NCI-H526 (cell line): ENCODE measurements at regions not wholly inside any gene's neighbourhood (a gene's known extent, or its start where the extent isn't known, plus 50 kb on each side); places are given as distances from the start of the nearest gene placed in this dataset.

ENCODE experiments used
- DNase-seq, 2 experiments: peaks; one replicate each; lab custom pipeline; 2025; lab: John Stamatoyannopoulos, UW

GRCh38 chr1:4528590-4528989 lies 125.8 kb upstream of the AJAP1 start:
- no peak for DNase-seq

GRCh38 chr1:4529446-4530165 lies 124.8 kb upstream of the AJAP1 start:
- DNase-seq = no peak

GRCh38 chr1:4530166-4530785 lies 124.1 kb upstream of the AJAP1 start:
- DNase-seq = no peak

- DNase-seq = no peak
Measured at GRCh38 chr1:4531842-4532241, 122.6 kb upstream of the AJAP1 start.

GRCh38 chr1:4532656-4533055 lies 121.8 kb upstream of the AJAP1 start:
- DNase-seq = no peak

DNA sequence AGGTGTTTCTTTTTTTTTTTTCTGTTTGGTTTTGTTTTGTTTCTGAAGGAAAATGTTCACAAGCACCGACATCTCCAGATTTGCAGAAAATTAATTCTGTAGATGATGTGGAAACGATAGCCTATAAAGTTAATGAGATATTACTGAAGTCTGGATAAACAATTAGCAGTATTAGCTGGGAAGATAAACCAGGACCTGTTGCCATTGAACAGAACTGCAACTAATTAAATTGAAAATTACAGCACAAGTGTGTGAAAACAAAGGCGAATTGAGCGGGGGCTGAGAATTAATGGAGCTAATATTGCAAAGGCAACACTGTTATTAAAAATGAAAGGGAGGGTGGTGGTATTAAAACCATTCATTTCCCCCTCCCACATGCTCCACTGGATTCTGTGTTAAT lies 107.5 kb upstream of the AJAP1 start:
- no peak for DNase-seq

DNA sequence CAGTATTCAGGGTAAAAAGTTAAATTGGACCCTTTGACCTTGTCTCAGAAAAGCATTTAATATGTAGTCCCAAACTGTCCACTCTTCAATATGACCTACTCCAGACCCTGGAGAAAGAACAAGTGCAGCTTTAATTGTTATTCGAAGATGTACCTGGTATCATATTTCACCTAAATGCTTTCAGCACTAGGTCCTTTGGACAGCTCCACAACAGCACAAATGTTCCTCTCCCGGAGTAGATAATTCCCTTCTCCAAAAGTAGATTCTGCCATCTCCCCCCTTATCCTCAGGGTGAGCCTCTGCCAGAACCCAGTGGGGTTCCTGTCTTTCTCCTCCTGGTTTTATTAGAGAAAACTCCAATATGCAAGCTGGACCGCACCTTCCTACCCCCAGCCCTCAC lies 104.5 kb upstream of the AJAP1 start:
- no peak for DNase-seq

GRCh38 chr1:4550941-4551340 lies 103.5 kb upstream of the AJAP1 start:
- no peak for DNase-seq

- no peak for DNase-seq
Measured at GRCh38 chr1:4551706-4552105, 102.7 kb upstream of the AJAP1 start.

DNA sequence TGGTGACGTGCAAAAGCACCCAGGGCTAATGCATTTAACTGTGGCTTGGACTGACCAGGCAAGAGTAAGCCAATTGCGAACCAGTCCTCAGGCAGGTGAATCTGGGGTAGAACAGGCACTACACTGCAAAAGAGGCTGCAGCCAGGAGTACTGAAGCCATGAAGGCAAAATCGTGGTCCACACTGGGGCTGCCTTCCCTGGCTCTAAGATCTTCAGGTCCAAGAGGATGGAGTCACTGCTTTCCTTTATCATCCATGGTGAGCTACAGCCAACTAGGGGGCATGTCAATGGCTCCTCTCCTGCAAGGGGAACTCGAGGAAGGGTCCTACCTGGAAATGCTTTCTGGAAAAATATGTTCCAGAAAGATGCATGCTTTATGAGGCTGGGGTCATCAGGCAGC lies 100.6 kb upstream of the AJAP1 start:
- DNase-seq = no peak

GRCh38 chr1:4554271-4554865 lies 100.0 kb upstream of the AJAP1 start:
- DNase-seq = no peak

- DNase-seq = no peak
Measured at GRCh38 chr1:4557949-4558348, 96.5 kb upstream of the AJAP1 start.

DNA sequence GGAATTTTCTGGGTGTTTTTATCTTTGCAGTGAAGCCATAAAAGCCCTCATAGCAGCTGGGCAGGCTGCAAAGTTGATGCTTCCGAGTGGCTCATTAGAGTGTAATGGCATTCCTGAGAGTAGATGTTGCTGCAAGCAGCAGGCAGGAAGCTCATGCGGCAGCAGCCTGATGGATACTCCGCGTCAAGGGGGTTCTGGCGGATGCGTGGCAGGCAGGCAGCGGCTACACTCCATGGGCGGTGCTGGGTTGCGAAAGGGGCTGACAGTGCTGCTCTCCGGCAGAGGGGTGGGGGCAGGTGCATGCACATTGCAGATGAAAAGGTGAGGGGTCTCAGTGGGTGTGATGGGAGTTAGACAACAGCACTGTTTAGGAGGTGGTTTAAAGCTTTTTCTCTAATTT lies 93.2 kb upstream of the AJAP1 start:
- no peak for DNase-seq

DNA sequence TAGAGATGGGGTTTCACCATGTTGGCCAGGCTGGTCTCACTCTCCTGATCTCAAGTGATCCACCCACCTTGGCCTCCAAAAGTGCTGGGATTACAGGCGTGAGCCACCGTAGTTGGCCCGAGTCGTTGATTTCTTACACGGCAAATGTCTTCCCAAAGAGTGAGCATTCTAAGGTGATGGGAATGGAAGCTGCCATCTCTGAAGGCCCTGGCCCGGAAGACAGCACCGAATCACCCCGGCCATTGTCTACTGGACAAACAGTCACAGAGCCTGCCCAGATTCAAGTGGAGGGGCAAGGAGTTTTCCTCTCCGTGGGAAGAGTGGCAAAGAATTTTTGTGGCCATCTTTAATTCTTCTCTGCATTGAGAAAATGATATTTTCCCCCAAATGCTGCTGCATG lies 92.1 kb upstream of the AJAP1 start:
- DNase-seq = no peak

GRCh38 chr1:4563586-4563985 lies 90.8 kb upstream of the AJAP1 start:
- no peak for DNase-seq

GRCh38 chr1:4564051-4564450 lies 90.4 kb upstream of the AJAP1 start:
- no peak for DNase-seq

DNA sequence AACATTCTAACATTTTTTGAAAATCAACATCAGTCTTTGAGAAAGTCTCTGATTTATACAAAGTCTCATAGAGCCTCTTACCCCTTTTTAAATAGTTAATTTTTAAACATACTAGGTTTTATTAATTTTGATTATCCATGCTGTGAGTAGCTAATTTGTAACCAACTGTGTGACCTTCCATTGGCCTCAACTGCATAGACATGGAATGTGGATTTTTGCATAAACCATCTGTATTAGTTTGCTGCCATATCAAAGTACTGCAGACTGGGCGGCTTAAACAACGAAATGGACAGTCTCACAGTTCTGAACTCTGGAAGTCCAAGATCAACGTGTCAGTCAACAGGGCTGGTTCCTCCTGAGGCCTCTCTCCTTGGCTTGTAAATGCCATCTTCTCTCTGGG lies 89.2 kb upstream of the AJAP1 start:
- DNase-seq = no peak

GRCh38 chr1:4565801-4566449 lies 88.5 kb upstream of the AJAP1 start:
- no peak for DNase-seq

DNA sequence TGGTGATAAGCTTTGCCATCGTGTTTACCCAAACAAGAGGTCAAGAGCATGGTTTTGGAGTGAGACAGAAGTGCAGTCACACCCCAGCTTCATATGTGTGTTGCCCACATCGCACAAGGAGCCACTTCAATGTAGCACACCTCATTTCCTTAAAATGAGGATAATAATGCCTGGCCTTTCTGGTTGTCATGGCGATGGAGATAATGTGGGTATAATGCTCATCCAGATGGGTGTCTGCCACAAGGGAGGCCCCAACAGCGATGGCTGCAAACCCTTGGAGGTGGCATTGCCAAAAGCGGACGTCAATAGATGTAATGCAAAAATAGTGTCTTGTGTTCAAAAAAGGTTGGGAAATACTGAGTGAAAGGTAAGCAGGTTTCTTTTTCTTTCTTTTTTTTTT lies 83.1 kb upstream of the AJAP1 start:
- no peak for DNase-seq

- no peak for DNase-seq
Measured at GRCh38 chr1:4573526-4573925, 80.9 kb upstream of the AJAP1 start.

DNA sequence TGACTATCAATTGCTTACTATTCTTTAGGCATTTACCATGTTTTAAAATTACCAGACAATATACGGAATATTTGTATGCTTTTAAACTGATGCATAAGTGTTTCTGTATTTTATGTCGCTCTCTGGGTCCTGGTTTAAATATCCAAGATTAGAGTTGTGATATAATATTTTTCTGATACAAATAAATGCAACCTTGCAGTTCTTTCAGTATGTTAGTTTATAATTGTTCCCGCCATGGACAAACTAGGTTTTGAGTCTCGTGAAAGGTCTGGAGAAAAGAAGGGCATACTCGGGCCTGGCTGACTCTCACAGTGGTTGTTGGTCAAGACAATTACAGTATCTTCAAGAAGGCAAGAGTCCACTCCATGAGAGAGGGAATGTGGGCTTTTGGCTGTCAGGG lies 72.6 kb upstream of the AJAP1 start:
- no peak for DNase-seq

- DNase-seq = peak; percentile 32 to 78
Measured at GRCh38 chr1:4584449-4584848, 70.0 kb upstream of the AJAP1 start.

- DNase-seq = peak in 1 of 2 experiments; percentile 27
Measured at GRCh38 chr1:4585216-4585615, 69.2 kb upstream of the AJAP1 start.
